HG03565 (cell line): ENCODE measurements at regions not wholly inside any gene's neighbourhood (a gene's known extent, or its start where the extent isn't known, plus 50 kb on each side); places are given as distances from the start of the nearest gene placed in this dataset.
"Not testable (repeated sequence)": the region's sequence is repeated elsewhere in the genome, so short reads cannot be mapped to it uniquely, and the experiment has no call there.

ENCODE experiments used
- ATAC-seq: cut with Tn5 transposase; IDR thresholded peaks from one replicate; pipeline ENCODE4 v1.9.1; 2021; ENCODE audit warnings: mild to moderate bottlenecking, moderate library complexity; ENCODE audit not compliant: unreplicated experiment

- no peak for ATAC-seq
These were observed 283.2 kb upstream of the MGAT5 start for GRCh38 chr2:133970641-133971040.

GRCh38 chr2:133972297-133972696, 281.6 kb upstream of the MGAT5 start:
- no peak for ATAC-seq

GRCh38 chr2:133972786-133973185, 281.1 kb upstream of the MGAT5 start:
- ATAC-seq: no peak

DNA sequence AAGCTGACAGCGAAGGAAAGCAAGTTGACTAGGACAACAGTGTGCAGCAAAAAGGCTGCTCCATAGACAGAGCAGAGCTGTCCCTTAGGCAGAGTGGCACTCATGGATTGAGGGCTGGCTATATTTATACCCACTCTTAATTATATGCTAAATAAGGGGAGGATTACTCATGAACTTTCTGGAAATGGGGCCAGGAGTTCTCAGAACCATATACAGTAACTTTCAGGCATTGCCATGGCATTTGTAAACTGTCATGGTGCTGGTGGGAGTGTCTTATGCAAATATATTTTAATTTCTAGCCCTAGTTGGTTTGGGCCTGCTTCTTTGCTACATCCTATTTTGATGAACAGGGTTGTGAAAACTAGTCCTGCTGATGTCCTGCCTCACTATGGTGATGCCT, 279.5 kb upstream of the MGAT5 start:
- ATAC-seq: no peak

DNA sequence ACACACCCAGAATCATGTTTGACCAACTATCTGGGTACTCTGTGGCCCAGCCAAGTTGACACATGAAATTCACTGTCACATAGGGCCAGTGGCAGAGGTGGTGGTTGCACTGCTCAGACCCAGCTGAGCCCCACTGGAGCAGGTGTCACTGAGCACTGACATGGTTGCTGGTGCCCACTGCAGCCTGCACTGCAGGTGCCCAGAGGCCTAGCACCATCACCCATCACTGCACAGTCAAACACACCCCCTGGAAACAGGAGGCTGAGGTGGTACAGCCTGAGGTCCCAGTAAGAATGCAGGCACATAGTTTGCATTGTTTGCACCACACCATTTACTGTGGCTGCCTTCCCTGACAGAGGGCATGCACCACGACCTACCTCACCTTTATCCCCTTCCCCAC, 278.7 kb upstream of the MGAT5 start:
- ATAC-seq: no peak

GRCh38 chr2:133975676-133976428, 278.0 kb upstream of the MGAT5 start:
- no peak for ATAC-seq

- ATAC-seq: no peak
These were observed 277.2 kb upstream of the MGAT5 start for GRCh38 chr2:133976659-133977058.

GRCh38 chr2:133977405-133977804, 276.5 kb upstream of the MGAT5 start:
- ATAC-seq: no peak

DNA sequence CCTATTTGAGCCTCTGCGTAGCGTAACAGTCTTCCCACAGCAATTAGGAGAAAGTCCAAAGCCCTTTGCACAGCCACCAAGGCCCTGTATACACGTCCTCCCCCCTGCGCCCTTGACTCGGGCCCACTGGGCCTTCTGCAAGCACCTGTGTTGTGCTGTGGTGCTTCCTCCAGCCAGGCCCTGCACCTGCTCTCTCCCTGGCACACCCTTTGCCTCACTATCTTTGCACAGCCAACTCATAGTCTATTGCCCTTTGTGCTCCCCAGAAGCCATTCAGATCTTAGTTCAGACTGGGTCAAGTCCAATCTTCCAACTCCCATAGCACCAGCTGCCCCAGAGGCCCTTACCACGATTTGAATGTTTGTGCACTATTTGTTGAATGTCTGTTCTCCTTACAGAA, 271.6 kb upstream of the MGAT5 start:
- no peak for ATAC-seq

DNA sequence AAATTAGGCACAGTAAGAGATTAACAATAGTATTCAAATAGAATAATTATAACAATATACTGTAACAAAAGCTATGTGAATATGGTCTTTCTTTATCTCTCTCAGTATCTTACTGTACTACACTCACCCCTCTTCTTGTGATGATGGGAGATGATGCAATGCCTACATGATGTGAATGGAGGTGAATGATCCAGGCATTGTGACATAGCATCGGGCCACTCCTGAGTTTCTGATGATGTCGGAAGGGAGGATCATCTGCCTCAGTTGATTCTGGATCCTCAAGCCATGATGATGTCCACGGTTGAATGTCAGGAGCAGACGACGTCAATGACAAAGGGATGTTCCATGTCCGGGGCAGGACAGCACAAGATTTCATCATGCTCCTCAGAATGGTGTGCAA, 268.3 kb upstream of the MGAT5 start:
- ATAC-seq: no peak

DNA sequence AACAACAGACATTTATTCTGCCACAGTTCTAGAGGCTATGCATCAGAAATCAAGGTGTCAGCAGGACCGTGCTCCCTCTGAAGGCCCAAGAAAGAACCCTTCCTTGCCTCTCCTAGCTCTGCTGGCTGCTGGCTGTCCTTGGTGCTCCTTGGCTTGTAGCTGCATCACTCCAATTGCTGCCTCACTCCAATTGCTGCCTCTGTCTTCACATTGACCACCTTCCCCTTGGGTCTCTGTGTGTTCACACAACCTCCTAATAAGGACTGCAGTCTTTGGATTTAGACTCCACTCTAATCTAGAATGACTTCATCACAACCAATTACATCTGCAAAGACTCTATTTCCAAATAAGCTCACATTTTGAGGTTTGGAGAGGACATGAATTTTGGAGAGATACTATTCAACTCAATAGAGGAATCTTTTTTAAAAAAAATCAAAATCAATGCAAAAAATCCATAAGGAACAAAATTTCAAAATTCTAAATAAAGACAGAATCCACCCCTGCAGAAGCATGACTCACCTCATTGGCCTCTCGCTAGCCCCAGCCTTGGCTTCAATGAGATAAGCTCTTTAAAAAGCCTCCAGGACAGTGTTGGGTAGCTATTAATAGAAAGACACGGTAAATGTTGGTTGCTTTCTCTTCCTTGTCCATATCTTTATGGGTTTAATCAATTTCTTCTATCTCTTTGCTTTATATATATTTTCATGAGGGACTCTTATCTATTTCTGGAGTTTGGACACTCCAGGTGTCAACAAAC, 267.6 kb upstream of the MGAT5 start:
- no peak for ATAC-seq

DNA sequence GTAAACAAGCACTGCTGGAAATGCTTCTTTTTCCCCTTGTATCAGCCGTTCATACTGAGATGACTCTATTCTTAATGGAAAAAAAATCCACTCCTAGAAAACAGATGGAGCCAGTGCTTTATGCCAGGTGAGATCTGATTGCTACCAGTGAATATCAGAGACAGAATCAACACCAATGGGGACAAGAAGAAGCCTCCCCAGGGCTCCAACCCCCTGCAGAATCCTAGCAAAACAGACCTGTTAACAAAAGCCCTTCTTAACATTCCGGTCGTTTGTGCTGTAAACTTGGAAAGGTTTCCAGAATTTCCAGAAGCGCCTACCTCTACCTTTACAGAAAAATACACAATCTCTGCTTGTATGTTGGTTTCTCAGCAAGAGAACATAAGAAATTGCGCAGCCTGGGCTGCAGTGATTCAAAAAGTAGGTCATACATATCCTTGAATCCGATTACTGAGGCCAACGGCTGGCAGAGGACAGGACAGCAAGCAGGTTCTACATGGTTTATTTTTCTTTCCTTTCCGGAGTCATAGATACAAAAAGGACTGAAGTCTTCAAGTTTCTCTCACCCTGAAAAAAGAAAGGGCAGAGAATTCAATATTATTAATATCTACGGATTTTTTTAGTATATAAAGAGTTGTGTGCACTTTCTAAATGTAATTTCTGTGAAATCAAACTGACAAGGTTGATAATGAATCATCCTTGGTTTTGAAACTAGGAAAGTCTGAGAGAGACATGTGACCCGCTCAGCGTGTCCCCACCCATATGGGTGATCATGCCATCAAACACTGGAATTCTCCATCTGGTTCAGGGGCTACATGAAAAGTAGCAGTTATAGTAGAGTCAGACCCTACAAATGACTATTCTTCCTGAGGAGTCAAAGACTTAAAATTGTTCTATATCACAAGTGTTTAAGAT, 266.7 kb upstream of the MGAT5 start:
- no peak for ATAC-seq

- ATAC-seq: no peak
These were observed 265.5 kb upstream of the MGAT5 start for GRCh38 chr2:133988316-133988891.

- no peak for ATAC-seq
These were observed 262.2 kb upstream of the MGAT5 start for GRCh38 chr2:133991606-133992168.

- no peak for ATAC-seq
These were observed 261.4 kb upstream of the MGAT5 start for GRCh38 chr2:133992454-133992853.

GRCh38 chr2:133993160-133993559, 260.7 kb upstream of the MGAT5 start:
- no peak for ATAC-seq

- not testable (repeated sequence) for ATAC-seq
These were observed 255.1 kb upstream of the MGAT5 start for GRCh38 chr2:133998726-133999125.

GRCh38 chr2:134002391-134002790, 251.5 kb upstream of the MGAT5 start:
- ATAC-seq: no peak

DNA sequence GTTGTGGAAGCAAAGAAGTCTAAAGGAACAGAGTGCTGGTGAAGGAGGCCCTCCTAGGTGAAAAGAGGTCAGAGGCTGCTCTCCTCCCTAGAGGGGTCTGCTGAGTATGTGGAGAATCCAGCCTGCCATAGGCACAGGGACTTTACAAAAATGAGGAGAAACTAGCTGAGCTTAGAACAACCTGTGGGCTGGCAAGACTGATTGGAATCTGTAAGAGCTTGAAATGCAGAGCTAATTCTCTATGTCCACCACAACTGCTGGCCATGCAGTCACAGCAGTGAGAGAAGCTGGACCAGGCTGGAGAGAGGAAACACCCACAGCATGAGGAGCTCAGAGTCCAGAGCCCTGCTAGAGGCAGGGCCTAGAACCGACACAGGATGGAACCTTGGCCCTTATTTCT, 251.0 kb upstream of the MGAT5 start:
- no peak for ATAC-seq

DNA sequence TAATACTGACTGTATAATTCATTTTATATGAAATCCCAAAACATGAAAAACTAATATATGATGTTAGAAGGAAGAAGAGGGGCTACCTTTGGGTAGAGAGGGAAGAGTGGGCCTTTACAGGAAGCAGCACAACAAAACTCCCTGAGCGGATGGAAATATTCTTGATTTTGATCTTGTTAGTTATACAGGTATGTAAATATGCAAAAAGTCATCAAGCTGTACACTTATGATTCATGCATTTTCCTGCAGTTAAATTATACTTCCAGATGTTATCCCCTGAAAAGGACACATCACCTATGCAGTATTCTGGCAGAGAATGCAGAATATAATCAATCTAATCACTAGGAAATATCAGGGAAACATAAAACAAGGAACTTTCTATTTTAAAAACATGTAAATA, 249.4 kb upstream of the MGAT5 start:
- no peak for ATAC-seq

GRCh38 chr2:134008837-134009236, 245.0 kb upstream of the MGAT5 start:
- no peak for ATAC-seq
